Thyroid gland (tissue), 4 donors: ENCODE measurements at regions not wholly inside any gene's neighbourhood (a gene's known extent, or its start where the extent isn't known, plus 50 kb on each side); places are given as distances from the start of the nearest gene placed in this dataset.

Experiments used
- POLR2A ChIP-seq, 2 donors: fragments of 450-650 bp; IDR thresholded peaks; one replicate each; pipeline ENCODE4 v1.6.1; 2017; ENCODE audit warnings: antibody characterized with exemption in 2 of 2, mild to moderate bottlenecking in 2 of 2, moderate library complexity in 1 of 2
- TF ChIP-seq, protein P1 (sequence below), 6 experiments: fragments of 200-600 bp in 3 of 6; fragments of 450-650 bp in 3 of 6; sonication (generic) in 3 of 6; IDR thresholded peaks; one replicate each; pipeline ENCODE4 v1.5.1; 2016 to 2019; ENCODE audit warnings: antibody characterized with exemption in 6 of 6, mild to moderate bottlenecking in 2 of 6, inconsistent platforms in 1 of 6, moderate library complexity in 1 of 6

DNA sequence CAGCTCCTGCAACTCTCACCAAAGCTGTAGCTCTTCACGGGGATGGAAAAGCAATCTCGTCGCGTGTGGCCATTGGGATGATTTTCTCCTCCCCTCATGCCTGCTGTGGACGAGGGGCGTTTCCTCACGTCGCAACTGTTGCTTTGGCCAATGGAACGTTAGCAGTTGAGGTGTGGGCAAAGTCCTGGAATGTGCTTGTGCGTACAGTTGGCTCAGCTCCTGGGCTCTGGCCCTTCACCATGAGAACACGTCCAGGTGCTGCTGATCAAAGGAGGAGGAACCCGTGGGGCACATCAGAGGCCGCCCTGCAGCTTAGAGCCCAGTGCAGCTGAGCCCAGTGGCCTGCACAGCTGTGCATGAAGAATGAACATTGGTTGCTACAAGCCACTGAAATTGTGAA, 186.1 kb downstream of the TJP1 start:
- TF ChIP-seq, protein P1, sequence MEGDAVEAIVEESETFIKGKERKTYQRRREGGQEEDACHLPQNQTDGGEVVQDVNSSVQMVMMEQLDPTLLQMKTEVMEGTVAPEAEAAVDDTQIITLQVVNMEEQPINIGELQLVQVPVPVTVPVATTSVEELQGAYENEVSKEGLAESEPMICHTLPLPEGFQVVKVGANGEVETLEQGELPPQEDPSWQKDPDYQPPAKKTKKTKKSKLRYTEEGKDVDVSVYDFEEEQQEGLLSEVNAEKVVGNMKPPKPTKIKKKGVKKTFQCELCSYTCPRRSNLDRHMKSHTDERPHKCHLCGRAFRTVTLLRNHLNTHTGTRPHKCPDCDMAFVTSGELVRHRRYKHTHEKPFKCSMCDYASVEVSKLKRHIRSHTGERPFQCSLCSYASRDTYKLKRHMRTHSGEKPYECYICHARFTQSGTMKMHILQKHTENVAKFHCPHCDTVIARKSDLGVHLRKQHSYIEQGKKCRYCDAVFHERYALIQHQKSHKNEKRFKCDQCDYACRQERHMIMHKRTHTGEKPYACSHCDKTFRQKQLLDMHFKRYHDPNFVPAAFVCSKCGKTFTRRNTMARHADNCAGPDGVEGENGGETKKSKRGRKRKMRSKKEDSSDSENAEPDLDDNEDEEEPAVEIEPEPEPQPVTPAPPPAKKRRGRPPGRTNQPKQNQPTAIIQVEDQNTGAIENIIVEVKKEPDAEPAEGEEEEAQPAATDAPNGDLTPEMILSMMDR (IDR thresholded peaks at IDR 0.05), result no peak
- TF ChIP-seq POLR2A (IDR thresholded peaks at IDR 0.05), result no peak
